ENCODE measurements at regions not wholly inside any gene's neighbourhood (a gene's known extent, or its start where the extent isn't known, plus 50 kb on each side); places are given as distances from the start of the nearest gene placed in this dataset.
"Not testable (repeated sequence)": the region's sequence is repeated elsewhere in the genome, so short reads cannot be mapped to it uniquely, and the experiment has no call there.

GRCh38 chr9:66832222-66832621 lies 68.3 kb upstream of the ZNF658 start:
- H3K27me3 ChIP-seq (ENCODE audit: control insufficient read depth in 2 of 2, insufficient read depth in 2 of 2, low read length in 2 of 2); intact Hi-C loops (cut with micrococcal nuclease); H3K9ac ChIP-seq (ENCODE audit: insufficient read depth, low read length, poor library complexity, severe bottlenecking); H3K4me3 Mint-ChIP-seq; H3K79me2 ChIP-seq (ENCODE audit: insufficient read depth, low read length); H3K4me3 ChIP-seq (replicated peaks in 1 of 3; ENCODE audit: low read depth in 2 of 3, low read length in 3 of 3); H4K20me1 ChIP-seq (ENCODE audit: insufficient read depth, low read length); H3K9me3 ChIP-seq (replicated peaks in 1 of 2; ENCODE audit: control insufficient read depth in 1 of 2, insufficient read depth in 1 of 2, low read length in 2 of 2); H3K4me1 ChIP-seq (ENCODE audit: control insufficient read depth in 1 of 2, insufficient read depth in 2 of 2, low read length in 2 of 2); H3K4me2 ChIP-seq (replicated peaks; ENCODE audit: extremely low read depth, low read length, poor library complexity, severe bottlenecking); H2AFZ ChIP-seq (ENCODE audit: insufficient read depth, low read depth, low read length, poor library complexity, severe bottlenecking); H3K4me1 Mint-ChIP-seq; H3K27me3 Mint-ChIP-seq (ENCODE audit: low read depth in 3 of 3); H3K27ac ChIP-seq (ENCODE audit: low read depth in 1 of 2, low read length in 2 of 2); H3K36me3 ChIP-seq (replicated peaks in 1 of 2; ENCODE audit: control insufficient read depth in 1 of 2, insufficient read depth in 2 of 2, low read length in 2 of 2); H3K36me3 Mint-ChIP-seq; H3K9me3 Mint-ChIP-seq; H3K27ac Mint-ChIP-seq; DNase-seq: not testable (repeated sequence)
- no CpG with 5 or more reads among the region's 7 CpGs for WGBS (ENCODE audit: insufficient coverage)

DNA sequence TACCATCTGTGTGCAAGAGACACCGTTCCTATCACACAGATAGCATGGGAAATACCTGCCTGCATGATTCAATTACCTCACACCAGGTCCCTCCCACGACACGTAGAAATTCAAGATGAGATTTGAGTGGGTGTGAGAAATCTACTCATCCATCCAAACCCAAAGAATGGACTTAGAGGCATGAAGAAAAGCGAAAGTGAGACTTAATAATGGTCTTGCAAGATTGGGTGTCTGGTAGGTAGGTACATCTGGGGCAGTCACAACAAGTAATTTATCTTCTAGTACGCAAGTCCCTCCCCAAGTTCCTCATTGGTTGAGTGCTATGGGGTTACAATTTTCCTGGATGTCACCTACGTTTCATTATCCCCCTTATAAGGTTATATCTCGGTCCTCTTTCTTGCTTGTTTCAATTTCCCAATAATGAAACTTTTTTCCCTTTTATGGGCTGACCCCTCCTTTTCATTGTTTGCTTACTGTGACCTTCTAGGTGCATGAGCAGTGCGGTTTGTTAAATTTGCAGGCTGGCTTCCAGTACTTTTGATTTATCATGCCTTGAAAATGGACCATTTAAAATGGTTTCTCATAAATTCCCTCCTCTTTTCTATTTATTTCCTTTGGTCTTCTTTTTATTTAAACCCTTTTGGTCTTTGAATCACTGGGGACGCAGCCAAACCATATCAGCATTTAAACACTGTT lies 63.1 kb upstream of the ZNF658 start:
- H3K4me1 ChIP-seq (ENCODE audit: control insufficient read depth in 1 of 2, insufficient read depth in 2 of 2, low read length in 2 of 2); DNase-seq; H3K27me3 Mint-ChIP-seq (ENCODE audit: low read depth in 3 of 3); H3K9me3 ChIP-seq (replicated peaks in 1 of 2; ENCODE audit: control insufficient read depth in 1 of 2, insufficient read depth in 1 of 2, low read length in 2 of 2); H3K36me3 ChIP-seq (replicated peaks in 1 of 2; ENCODE audit: control insufficient read depth in 1 of 2, insufficient read depth in 2 of 2, low read length in 2 of 2); H3K4me2 ChIP-seq (replicated peaks; ENCODE audit: extremely low read depth, low read length, poor library complexity, severe bottlenecking); H3K36me3 Mint-ChIP-seq; H3K4me1 Mint-ChIP-seq; H3K9ac ChIP-seq (ENCODE audit: insufficient read depth, low read length, poor library complexity, severe bottlenecking); H3K27ac ChIP-seq (ENCODE audit: low read depth in 1 of 2, low read length in 2 of 2); H3K4me3 Mint-ChIP-seq; H3K9me3 Mint-ChIP-seq; H3K4me3 ChIP-seq (replicated peaks in 1 of 3; ENCODE audit: low read depth in 2 of 3, low read length in 3 of 3); H3K27me3 ChIP-seq (ENCODE audit: control insufficient read depth in 2 of 2, insufficient read depth in 2 of 2, low read length in 2 of 2); H3K79me2 ChIP-seq (ENCODE audit: insufficient read depth, low read length); H4K20me1 ChIP-seq (ENCODE audit: insufficient read depth, low read length); H3K27ac Mint-ChIP-seq; H2AFZ ChIP-seq (ENCODE audit: insufficient read depth, low read depth, low read length, poor library complexity, severe bottlenecking); intact Hi-C loops (cut with micrococcal nuclease): not testable (repeated sequence)
- WGBS (ENCODE audit: insufficient coverage), result no CpG with 5 or more reads among the region's 9 CpGs
